ENCODE measurements at regions not wholly inside any gene's neighbourhood (a gene's known extent, or its start where the extent isn't known, plus 50 kb on each side); places are given as distances from the start of the nearest gene placed in this dataset.

GRCh38 chr12:125271892-125272291 lies 206.7 kb downstream of the AACS start:
- no peak for DNase-seq
- Histone ChIP-seq H3K36me3 (no peaks in the 10 kb centered on the region), H3K27me3 (no peaks in the 10 kb centered on the region), H3K4me1 (no peaks in the 10 kb centered on the region), H3K4me3 (no peak overlapping the region), H3K9me3 (no peaks in the 10 kb centered on the region), H3K27ac (no peak overlapping the region)
- no peak for TF ChIP-seq CTCF (IDR thresholded peaks at IDR 0.05)
- no peak for TF ChIP-seq POLR2A (IDR thresholded peaks at IDR 0.05)

GRCh38 chr12:125272383-125272933 lies 207.2 kb downstream of the AACS start:
- TF ChIP-seq POLR2A (IDR thresholded peaks at IDR 0.05) (no peak), CTCF (IDR thresholded peaks at IDR 0.05) (no peak)
- Histone ChIP-seq H3K27ac (no peak overlapping the region), H3K4me3 (no peak overlapping the region), H3K4me1 (no peaks in the 10 kb centered on the region), H3K9me3 (no peaks in the 10 kb centered on the region), H3K36me3 (no peaks in the 10 kb centered on the region), H3K27me3 (no peaks in the 10 kb centered on the region)
- DNase-seq: no peak

GRCh38 chr12:125276567-125276966 lies 211.3 kb downstream of the AACS start:
- no peak for TF ChIP-seq CTCF (IDR thresholded peaks at IDR 0.05)
- no peak for TF ChIP-seq POLR2A (IDR thresholded peaks at IDR 0.05)
- Histone ChIP-seq H3K9me3 (no peaks in the 10 kb centered on the region), H3K36me3 (no peaks in the 10 kb centered on the region), H3K27ac (no peak overlapping the region), H3K4me3 (no peak overlapping the region), H3K4me1 (no peaks in the 10 kb centered on the region), H3K27me3 (no peaks in the 10 kb centered on the region)
- no peak for DNase-seq

- Histone ChIP-seq H3K36me3 (no peaks in the 10 kb centered on the region), H3K27ac (no peak overlapping the region), H3K9me3 (no peaks in the 10 kb centered on the region), H3K27me3 (no peaks in the 10 kb centered on the region), H3K4me3 (no peak overlapping the region), H3K4me1 (no peaks in the 10 kb centered on the region)
- TF ChIP-seq CTCF (IDR thresholded peaks at IDR 0.05): no peak
- TF ChIP-seq POLR2A (IDR thresholded peaks at IDR 0.05): no peak
- DNase-seq: no peak
These were observed 215.5 kb downstream of the AACS start for GRCh38 chr12:125280482-125281377.

GRCh38 chr12:125282921-125283320 lies 217.7 kb downstream of the AACS start:
- no peaks in the 10 kb centered on the region for H3K36me3 ChIP-seq
- TF ChIP-seq CTCF (IDR thresholded peaks at IDR 0.05) (no peak), POLR2A (IDR thresholded peaks at IDR 0.05) (no peak)
- H3K4me3 ChIP-seq: no peak overlapping the region
- H3K27ac ChIP-seq: no peak overlapping the region
- no peaks in the 10 kb centered on the region for H3K4me1 ChIP-seq
- no peaks in the 10 kb centered on the region for H3K9me3 ChIP-seq
- H3K27me3 ChIP-seq: no peaks in the 10 kb centered on the region
- no peak for DNase-seq
